ENCODE measurements at regions not wholly inside any gene's neighbourhood (a gene's known extent, or its start where the extent isn't known, plus 50 kb on each side); places are given as distances from the start of the nearest gene placed in this dataset.
A peak's percentile ranks its signal among the peaks of the same experiment; 100 is the strongest.

DNA sequence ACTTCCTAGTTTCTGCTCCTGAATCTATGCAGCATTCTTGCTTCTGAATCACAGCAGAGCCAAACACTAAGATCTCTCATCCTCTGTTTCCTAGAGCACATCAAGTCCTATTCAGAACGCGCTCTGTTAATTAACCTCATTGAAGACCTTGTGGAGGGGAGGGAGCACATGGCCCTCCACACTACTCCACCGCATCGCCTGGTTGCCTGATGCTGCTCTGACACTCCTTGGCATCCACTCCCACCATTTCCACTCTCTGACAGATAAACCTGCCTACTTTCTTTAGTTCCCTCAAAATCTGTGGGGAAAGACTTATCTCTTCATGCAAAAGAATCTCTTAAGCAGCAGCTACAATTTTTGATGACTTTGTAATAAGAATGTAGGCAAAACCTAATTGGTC, 802.3 kb upstream of the GYPC start:
- no peak for DNase-seq (ENCODE audit: extremely low spot score)
- ChIA-PET CTCF (no interaction called here), POLR2A (no interaction called here)
- TF ChIP-seq FOXK2 (IDR thresholded peaks at IDR 0.05) (no peak), ARNT (IDR thresholded peaks at IDR 0.05) (no peak), CTBP1 (IDR thresholded peaks at IDR 0.05; ENCODE audit: borderline replicate concordance) (no peak), FOXA1 (IDR thresholded peaks at IDR 0.05) (no peak), LEF1 (IDR thresholded peaks at IDR 0.05; ENCODE audit: borderline replicate concordance) (no peak), TARDBP (IDR thresholded peaks at IDR 0.05) (no peak), FOXM1 (IDR thresholded peaks at IDR 0.05; ENCODE audit: borderline replicate concordance) (no peak), HDGF (IDR thresholded peaks at IDR 0.05; ENCODE audit: borderline replicate concordance) (no peak), ZNF384 (IDR thresholded peaks at IDR 0.05) (no peak), NFRKB (IDR thresholded peaks at IDR 0.05) (no peak), L3MBTL2 (conservative IDR thresholded peaks at IDR 0.05) (no peak), PKNOX1 (IDR thresholded peaks at IDR 0.05) (no peak), SP1 (IDR thresholded peaks at IDR 0.05) (no peak), SUZ12 (IDR thresholded peaks at IDR 0.05) (no peak), ELF4 (IDR thresholded peaks at IDR 0.05) (no peak), BHLHE40 (IDR thresholded peaks at IDR 0.05; ENCODE audit: borderline replicate concordance) (no peak)

GRCh38 chr2:125855204-125855603, 800.8 kb upstream of the GYPC start:
- DNase-seq (ENCODE audit: extremely low spot score) = no peak
- TF ChIP-seq ELF4 (IDR thresholded peaks at IDR 0.05) (peak; percentile 87), FOXM1 (IDR thresholded peaks at IDR 0.05; ENCODE audit: borderline replicate concordance) (no peak), CTBP1 (IDR thresholded peaks at IDR 0.05; ENCODE audit: borderline replicate concordance) (no peak)
- ChIA-PET POLR2A (no interaction called here), CTCF (interaction anchor here (0.6 kb wide), 1 partner anchor 397 kb away, joined by 4 read pairs; no protein-coding TSS in a partner anchor)

DNA sequence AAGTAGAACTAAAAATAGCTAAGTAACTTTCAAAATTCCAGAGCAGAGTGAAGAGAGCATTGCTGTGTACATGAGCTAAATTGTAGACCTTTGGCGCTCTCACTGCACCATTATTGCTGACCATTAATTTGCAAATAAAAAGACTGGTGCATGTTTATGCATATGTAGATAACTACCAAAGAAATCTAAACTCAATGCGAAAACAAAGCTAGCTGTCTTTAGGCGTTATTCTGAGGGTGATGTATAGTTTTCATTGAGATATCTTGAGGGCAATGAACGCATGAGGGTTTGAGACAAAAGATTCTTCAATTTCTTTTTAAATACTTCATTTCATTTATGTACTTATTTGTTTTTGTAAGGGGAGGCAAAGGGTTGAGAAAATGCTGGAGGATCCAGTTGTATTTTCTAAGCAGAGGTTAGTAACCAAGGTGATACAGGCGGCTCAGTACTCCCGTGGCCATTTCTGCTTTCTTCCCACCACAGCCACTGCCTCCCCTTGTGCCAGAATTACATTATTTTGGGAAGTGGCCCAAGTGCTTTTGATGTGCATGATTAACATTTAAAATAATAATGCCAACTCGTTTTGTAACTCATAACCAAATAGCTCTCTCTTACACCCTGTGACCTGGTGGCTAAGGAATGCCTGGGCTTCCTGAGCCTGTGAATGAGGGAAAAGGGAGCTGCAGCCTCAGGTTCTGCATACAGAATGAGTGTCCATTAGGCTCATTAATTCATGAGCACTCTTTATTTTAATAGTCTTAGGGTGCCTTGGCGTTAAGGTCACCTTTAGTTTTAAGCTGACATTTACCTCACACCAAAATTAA, 797.8 kb upstream of the GYPC start:
- CTCF ChIA-PET = no interaction called here
- TF ChIP-seq FOXK2 (IDR thresholded peaks at IDR 0.05) (no peak), PKNOX1 (IDR thresholded peaks at IDR 0.05) (no peak), ARNT (IDR thresholded peaks at IDR 0.05) (no peak), ELF4 (IDR thresholded peaks at IDR 0.05) (no peak), BHLHE40 (IDR thresholded peaks at IDR 0.05; ENCODE audit: borderline replicate concordance) (no peak), NFRKB (IDR thresholded peaks at IDR 0.05) (no peak), LEF1 (IDR thresholded peaks at IDR 0.05; ENCODE audit: borderline replicate concordance) (no peak), TARDBP (IDR thresholded peaks at IDR 0.05) (no peak), ZNF384 (IDR thresholded peaks at IDR 0.05) (no peak), SP1 (IDR thresholded peaks at IDR 0.05) (no peak), FOXM1 (IDR thresholded peaks at IDR 0.05; ENCODE audit: borderline replicate concordance) (no peak), HDGF (IDR thresholded peaks at IDR 0.05; ENCODE audit: borderline replicate concordance) (no peak), SUZ12 (IDR thresholded peaks at IDR 0.05) (no peak)
- DNase-seq (ENCODE audit: extremely low spot score) = no peak
- POLR2A ChIA-PET = no interaction called here

DNA sequence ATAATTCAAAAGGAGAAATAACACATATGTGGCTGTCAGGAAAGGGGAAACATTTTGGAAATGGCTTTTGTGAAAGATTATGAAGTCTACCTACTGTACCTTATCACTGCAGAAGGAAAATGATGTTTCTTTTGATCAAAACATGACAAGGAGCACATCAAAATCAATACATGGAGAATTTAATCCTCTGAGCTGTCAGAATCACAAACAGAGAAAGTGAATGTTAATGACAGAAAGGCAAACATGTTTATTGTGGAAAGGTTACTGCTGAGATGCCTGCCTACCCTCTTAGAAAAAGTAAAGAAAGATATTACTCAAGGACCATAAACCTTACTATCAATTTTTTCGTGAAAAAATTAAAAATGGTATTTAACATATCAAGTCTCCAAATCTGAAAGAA, 794.5 kb upstream of the GYPC start:
- CTCF ChIA-PET = no interaction called here
- TF ChIP-seq ZNF384 (IDR thresholded peaks at IDR 0.05) (no peak), FOXM1 (IDR thresholded peaks at IDR 0.05; ENCODE audit: borderline replicate concordance) (no peak), ARNT (IDR thresholded peaks at IDR 0.05) (no peak), ELF4 (IDR thresholded peaks at IDR 0.05) (no peak), HDGF (IDR thresholded peaks at IDR 0.05; ENCODE audit: borderline replicate concordance) (no peak), BHLHE40 (IDR thresholded peaks at IDR 0.05; ENCODE audit: borderline replicate concordance) (no peak), TARDBP (IDR thresholded peaks at IDR 0.05) (no peak), PKNOX1 (IDR thresholded peaks at IDR 0.05) (no peak), SP1 (IDR thresholded peaks at IDR 0.05) (no peak), CTBP1 (IDR thresholded peaks at IDR 0.05; ENCODE audit: borderline replicate concordance) (no peak), L3MBTL2 (conservative IDR thresholded peaks at IDR 0.05) (no peak), FOXK2 (IDR thresholded peaks at IDR 0.05) (no peak), FOXA1 (IDR thresholded peaks at IDR 0.05) (no peak), LEF1 (IDR thresholded peaks at IDR 0.05; ENCODE audit: borderline replicate concordance) (no peak), SUZ12 (IDR thresholded peaks at IDR 0.05) (no peak), NFRKB (IDR thresholded peaks at IDR 0.05) (no peak)
- no peak for DNase-seq (ENCODE audit: extremely low spot score)
- POLR2A ChIA-PET = no interaction called here

GRCh38 chr2:125867908-125868307, 788.0 kb upstream of the GYPC start:
- no peak for DNase-seq (ENCODE audit: extremely low spot score)
- TF ChIP-seq SUZ12 (IDR thresholded peaks at IDR 0.05) (no peak), BHLHE40 (IDR thresholded peaks at IDR 0.05; ENCODE audit: borderline replicate concordance) (no peak), SP1 (IDR thresholded peaks at IDR 0.05) (no peak), NFRKB (IDR thresholded peaks at IDR 0.05) (no peak), ELF4 (IDR thresholded peaks at IDR 0.05) (no peak), ARNT (IDR thresholded peaks at IDR 0.05) (no peak), HDGF (IDR thresholded peaks at IDR 0.05; ENCODE audit: borderline replicate concordance) (no peak), L3MBTL2 (conservative IDR thresholded peaks at IDR 0.05) (no peak), PKNOX1 (IDR thresholded peaks at IDR 0.05) (no peak)
- ChIA-PET CTCF (no interaction called here), POLR2A (no interaction called here)

Measured in HEK293T (cell line).